DND-41 (cell line): ENCODE measurements at regions not wholly inside any gene's neighbourhood (a gene's known extent, or its start where the extent isn't known, plus 50 kb on each side); places are given as distances from the start of the nearest gene placed in this dataset.

Source experiments
- ATAC-seq: fragments of 200-7000 bp; cut with Tn5 transposase; 3 replicates; pipeline ENCODE4 v1.9.1; 2021; ENCODE audit warnings: low read depth; ENCODE audit not compliant: insufficient read depth
- DNase-seq: peaks from one replicate; pipeline ENCODE4 v3.0.0-alpha.2; 2020
- H2AFZ ChIP-seq: 2 replicates; pipeline ENCODE4 v1.6.0; 2012; ENCODE audit warnings: low read depth, low read length
- H3K27ac ChIP-seq: 2 replicates; pipeline ENCODE4 v1.5.1; 2012; ENCODE audit warnings: low read length, inconsistent platforms
- H3K27me3 ChIP-seq: fragments of 200-600 bp; sonication (generic); 2 replicates; pipeline ENCODE4 v1.6.0; 2012; ENCODE audit warnings: low read length, mild to moderate bottlenecking, inconsistent platforms; ENCODE audit not compliant: insufficient read depth, poor library complexity
- H3K36me3 ChIP-seq: 2 replicates; pipeline ENCODE4 v1.5.1; 2012; ENCODE audit warnings: low read length, inconsistent platforms; ENCODE audit not compliant: insufficient read depth
- H3K4me1 ChIP-seq: 2 replicates; pipeline ENCODE4 v1.5.1; 2012; ENCODE audit warnings: mild to moderate bottlenecking, low read length; ENCODE audit not compliant: insufficient read depth
- H3K4me2 ChIP-seq: 2 replicates; pipeline ENCODE4 v1.6.0; 2012; ENCODE audit warnings: mild to moderate bottlenecking, moderate library complexity, low read length, inconsistent platforms; ENCODE audit not compliant: insufficient read depth
- H3K4me3 ChIP-seq, 2 experiments: fragments of 200-600 bp in 1 of 2; shearing (Covaris generic) in 1 of 2; 2 replicates each; pipeline ENCODE4 v1.5.1; 2012 to 2016; ENCODE audit warnings: inconsistent platforms in 2 of 2, low read length in 2 of 2, mild to moderate bottlenecking in 2 of 2, low read depth in 1 of 2, moderate library complexity in 1 of 2
- H3K79me2 ChIP-seq: 2 replicates; pipeline ENCODE4 v1.6.0; 2012; ENCODE audit warnings: low read length, inconsistent platforms; ENCODE audit not compliant: insufficient read depth
- H3K9ac ChIP-seq: 2 replicates; pipeline ENCODE4 v1.6.0; 2012; ENCODE audit warnings: low read depth, mild to moderate bottlenecking, inconsistent platforms, low read length, moderate library complexity
- H3K9me3 ChIP-seq: 2 replicates; pipeline ENCODE4 v1.5.1; 2012; ENCODE audit warnings: low read length, moderate library complexity, mild to moderate bottlenecking, inconsistent platforms; ENCODE audit not compliant: insufficient read depth, severe bottlenecking
- H4K20me1 ChIP-seq: 2 replicates; pipeline ENCODE4 v1.6.0; 2012; ENCODE audit warnings: low read length; ENCODE audit not compliant: insufficient read depth
- EZH2 ChIP-seq: IDR thresholded peaks from 3 replicates; pipeline ENCODE4 v1.6.1; 2012; ENCODE audit warnings: borderline replicate concordance, low read depth, mild to moderate bottlenecking, moderate library complexity, low read length, inconsistent platforms; ENCODE audit not compliant: severe bottlenecking
- TF ChIP-seq, protein P1 (sequence below): IDR thresholded peaks from 2 replicates; pipeline ENCODE4 v1.5.1; 2012; ENCODE audit warnings: borderline replicate concordance, low read length, moderate library complexity, mild to moderate bottlenecking; ENCODE audit not compliant: poor library complexity, severe bottlenecking; ENCODE audit errors: extremely low read depth

DNA sequence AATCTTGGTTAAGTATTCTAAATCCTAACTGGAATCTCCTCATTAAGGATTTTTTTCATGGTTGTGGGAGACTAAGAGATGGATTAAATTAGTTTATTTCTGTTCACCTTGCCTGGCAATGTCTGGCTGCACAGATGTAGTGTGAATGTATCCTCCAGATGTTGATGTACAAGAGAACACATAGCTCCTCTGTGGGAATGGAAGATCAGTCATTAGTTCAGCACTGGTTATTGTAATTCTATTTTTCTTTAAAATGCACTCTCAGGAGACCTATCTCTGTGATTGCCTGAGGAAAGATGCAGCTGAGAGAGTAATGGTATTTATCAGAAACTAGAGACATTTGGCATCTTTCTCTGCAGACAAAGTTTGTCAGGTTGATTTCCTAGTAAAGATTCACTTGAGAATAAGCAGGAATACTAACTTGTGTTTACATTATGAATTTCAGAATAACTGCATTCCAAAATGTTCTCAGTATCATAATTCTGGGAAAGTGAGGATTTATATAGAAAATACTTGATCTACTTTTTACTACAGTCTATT lies 178.6 kb downstream of the GIPC2 start:
- H3K4me3 ChIP-seq = no peak overlapping the region
- ATAC-seq = no peak

DNA sequence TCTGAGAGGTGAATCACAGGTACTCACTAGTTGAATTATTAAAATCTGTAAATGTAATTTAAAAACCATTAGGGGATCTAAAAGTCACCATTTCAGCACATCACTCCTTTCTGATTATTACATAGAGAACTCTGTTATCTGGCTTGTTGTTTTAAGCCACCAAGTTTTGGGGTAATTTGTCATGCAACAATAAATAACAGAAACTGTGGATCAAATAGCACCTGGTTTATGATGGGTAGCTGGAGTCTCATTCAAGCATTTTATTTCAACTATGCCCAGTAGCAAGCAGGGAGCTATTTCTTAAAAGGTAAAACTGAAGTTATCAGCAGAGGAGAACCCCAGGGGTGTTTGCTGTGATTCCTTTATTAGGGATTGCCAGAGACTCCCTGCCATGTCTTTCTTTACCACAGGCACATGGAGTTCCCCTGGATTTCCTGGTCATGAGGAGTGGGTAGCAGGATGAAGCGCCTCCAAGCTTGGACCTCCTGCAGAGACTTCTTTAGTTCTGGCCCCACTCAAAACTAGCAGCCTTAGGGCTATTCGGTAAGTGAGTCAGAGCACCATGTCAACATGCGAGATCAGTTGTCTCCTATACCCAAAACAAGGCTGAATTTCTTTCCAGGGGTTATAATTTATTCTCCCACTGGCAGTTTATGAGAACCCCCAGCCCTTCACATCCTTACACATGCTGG lies 179.2 kb downstream of the GIPC2 start:
- Histone ChIP-seq H3K4me3 (no peak overlapping the region), H2AFZ (no peak overlapping the region), H3K36me3 (no peaks in the 10 kb centered on the region), H3K9ac (no peak overlapping the region), H3K4me1 (no peaks in the 10 kb centered on the region), H3K27ac (no peak overlapping the region), H4K20me1 (no peaks in the 10 kb centered on the region), H3K9me3 (peaks cover 6% of the 10 kb centered on the region), H3K4me2 (no peak overlapping the region), H3K27me3 (no peaks in the 10 kb centered on the region), H3K79me2 (no peaks in the 10 kb centered on the region)
- TF ChIP-seq EZH2 = no peak
- TF ChIP-seq, protein P1, sequence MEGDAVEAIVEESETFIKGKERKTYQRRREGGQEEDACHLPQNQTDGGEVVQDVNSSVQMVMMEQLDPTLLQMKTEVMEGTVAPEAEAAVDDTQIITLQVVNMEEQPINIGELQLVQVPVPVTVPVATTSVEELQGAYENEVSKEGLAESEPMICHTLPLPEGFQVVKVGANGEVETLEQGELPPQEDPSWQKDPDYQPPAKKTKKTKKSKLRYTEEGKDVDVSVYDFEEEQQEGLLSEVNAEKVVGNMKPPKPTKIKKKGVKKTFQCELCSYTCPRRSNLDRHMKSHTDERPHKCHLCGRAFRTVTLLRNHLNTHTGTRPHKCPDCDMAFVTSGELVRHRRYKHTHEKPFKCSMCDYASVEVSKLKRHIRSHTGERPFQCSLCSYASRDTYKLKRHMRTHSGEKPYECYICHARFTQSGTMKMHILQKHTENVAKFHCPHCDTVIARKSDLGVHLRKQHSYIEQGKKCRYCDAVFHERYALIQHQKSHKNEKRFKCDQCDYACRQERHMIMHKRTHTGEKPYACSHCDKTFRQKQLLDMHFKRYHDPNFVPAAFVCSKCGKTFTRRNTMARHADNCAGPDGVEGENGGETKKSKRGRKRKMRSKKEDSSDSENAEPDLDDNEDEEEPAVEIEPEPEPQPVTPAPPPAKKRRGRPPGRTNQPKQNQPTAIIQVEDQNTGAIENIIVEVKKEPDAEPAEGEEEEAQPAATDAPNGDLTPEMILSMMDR = no peak
- no peak for ATAC-seq
- DNase-seq = no peak

More for the DNA sequence above, 178.6 kb downstream of the GIPC2 start:
- Histone ChIP-seq H3K9ac (no peak overlapping the region), H3K9me3 (peaks cover 6% of the 10 kb centered on the region), H3K4me1 (no peaks in the 10 kb centered on the region), H3K4me2 (no peak overlapping the region), H3K27me3 (no peaks in the 10 kb centered on the region), H2AFZ (no peak overlapping the region), H3K36me3 (no peaks in the 10 kb centered on the region), H4K20me1 (no peaks in the 10 kb centered on the region), H3K79me2 (no peaks in the 10 kb centered on the region), H3K27ac (no peak overlapping the region)
- DNase-seq = no peak
- TF ChIP-seq EZH2 = no peak
- TF ChIP-seq, protein P1 = no peak

DNA sequence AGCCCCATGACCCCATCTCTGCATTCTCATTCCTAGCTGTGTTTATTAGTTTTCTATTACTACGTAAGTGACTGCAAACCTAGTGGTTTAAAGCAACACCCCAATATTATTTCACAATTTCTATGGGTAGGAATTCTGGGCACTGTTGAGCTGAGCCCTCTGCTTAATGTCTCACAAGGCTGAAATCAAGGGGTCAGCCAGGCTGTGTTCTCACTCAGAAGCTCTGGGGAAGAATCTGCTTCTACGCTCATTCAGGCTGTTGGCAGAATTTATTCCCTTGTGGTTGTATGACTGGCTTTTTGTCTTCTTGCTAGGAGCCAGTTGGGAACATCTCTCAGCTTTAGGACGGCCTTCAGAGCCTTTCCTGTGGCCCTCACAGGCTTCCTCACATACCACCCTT lies 181.0 kb downstream of the GIPC2 start:
- Histone ChIP-seq H3K27ac (no peak overlapping the region), H3K4me2 (no peak overlapping the region), H3K9ac (no peak overlapping the region), H2AFZ (no peak overlapping the region), H3K27me3 (no peaks in the 10 kb centered on the region), H3K9me3 (peaks cover 6% of the 10 kb centered on the region), H3K36me3 (no peaks in the 10 kb centered on the region), H3K79me2 (no peaks in the 10 kb centered on the region), H3K4me1 (no peaks in the 10 kb centered on the region), H3K4me3 (no peak overlapping the region), H4K20me1 (no peaks in the 10 kb centered on the region)
- no peak for ATAC-seq
- no peak for DNase-seq
- no peak for TF ChIP-seq EZH2
- TF ChIP-seq, protein P1 = no peak
